Right atrium auricular region (tissue), 2 donors: ENCODE measurements at regions not wholly inside any gene's neighbourhood (a gene's known extent, or its start where the extent isn't known, plus 50 kb on each side); places are given as distances from the start of the nearest gene placed in this dataset.

ENCODE experiments used
- DNase-seq: peaks from one replicate; pipeline ENCODE4 v3.0.0-alpha.2; 2019; ENCODE audit warnings: low spot score
- H3K27ac ChIP-seq, 2 donors: fragments of 200-600 bp; sonication (generic); 1 replicate in 1 of 2; 2 replicates in 1 of 2; pipeline ENCODE4 v1.5.1; 2016 to 2019
- H3K27me3 ChIP-seq, 2 donors: fragments of 200-600 bp; sonication (generic); one replicate each; pipeline versions ENCODE4 v1.5.1 to v1.6.0; 2017 to 2019
- H3K36me3 ChIP-seq: fragments of 200-600 bp; sonication (generic); one replicate; pipeline ENCODE4 v1.5.1; 2016
- H3K4me1 ChIP-seq, 2 donors: fragments of 200-600 bp; sonication (generic); one replicate each; pipeline versions ENCODE4 v1.5.1 to v1.6.0; 2017 to 2019
- H3K4me3 ChIP-seq, 2 donors: fragments of 200-600 bp; sonication (generic); 1 replicate in 1 of 2; 2 replicates in 1 of 2; pipeline ENCODE4 v1.5.1; 2017 to 2019; ENCODE audit warnings: mild to moderate bottlenecking in 1 of 2, moderate library complexity in 1 of 2
- H3K9me3 ChIP-seq, 2 donors: fragments of 200-600 bp; sonication (generic); one replicate each; pipeline ENCODE4 v1.5.1; 2019
- TF ChIP-seq, protein P1 (sequence below), 2 donors: fragments of 200-600 bp; sonication (generic); IDR thresholded peaks; one replicate each; pipeline ENCODE4 v1.5.1; 2019; ENCODE audit warnings: antibody characterized with exemption in 2 of 2

DNA sequence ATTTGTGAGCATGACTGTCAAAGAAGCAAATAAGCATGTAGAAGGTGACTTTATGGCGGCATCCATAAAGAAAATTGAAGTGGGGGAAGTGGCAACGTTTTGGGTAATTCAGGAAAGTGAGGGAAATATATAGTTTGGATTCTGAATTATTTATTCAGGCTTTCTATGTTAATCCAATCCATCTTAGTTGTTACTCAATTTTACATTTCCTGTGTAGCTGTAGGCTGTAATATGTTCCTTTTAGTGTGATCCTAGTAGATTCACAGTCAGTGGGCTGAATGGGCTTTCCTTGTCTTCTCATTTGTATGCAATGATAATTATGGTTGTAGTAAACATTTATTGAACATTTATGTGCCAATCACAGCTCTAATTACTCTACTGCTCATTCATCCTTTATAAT lies 654.1 kb downstream of the EDEM1 start:
- TF ChIP-seq, protein P1, sequence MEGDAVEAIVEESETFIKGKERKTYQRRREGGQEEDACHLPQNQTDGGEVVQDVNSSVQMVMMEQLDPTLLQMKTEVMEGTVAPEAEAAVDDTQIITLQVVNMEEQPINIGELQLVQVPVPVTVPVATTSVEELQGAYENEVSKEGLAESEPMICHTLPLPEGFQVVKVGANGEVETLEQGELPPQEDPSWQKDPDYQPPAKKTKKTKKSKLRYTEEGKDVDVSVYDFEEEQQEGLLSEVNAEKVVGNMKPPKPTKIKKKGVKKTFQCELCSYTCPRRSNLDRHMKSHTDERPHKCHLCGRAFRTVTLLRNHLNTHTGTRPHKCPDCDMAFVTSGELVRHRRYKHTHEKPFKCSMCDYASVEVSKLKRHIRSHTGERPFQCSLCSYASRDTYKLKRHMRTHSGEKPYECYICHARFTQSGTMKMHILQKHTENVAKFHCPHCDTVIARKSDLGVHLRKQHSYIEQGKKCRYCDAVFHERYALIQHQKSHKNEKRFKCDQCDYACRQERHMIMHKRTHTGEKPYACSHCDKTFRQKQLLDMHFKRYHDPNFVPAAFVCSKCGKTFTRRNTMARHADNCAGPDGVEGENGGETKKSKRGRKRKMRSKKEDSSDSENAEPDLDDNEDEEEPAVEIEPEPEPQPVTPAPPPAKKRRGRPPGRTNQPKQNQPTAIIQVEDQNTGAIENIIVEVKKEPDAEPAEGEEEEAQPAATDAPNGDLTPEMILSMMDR (IDR thresholded peaks at IDR 0.05) = no peak
- Histone ChIP-seq H3K27me3 (no peaks in the 10 kb centered on the region), H3K9me3 (no peaks in the 10 kb centered on the region), H3K27ac (no peak overlapping the region), H3K36me3 (no peaks in the 10 kb centered on the region), H3K4me3 (no peak overlapping the region), H3K4me1 (no peaks in the 10 kb centered on the region)
- no peak for DNase-seq

DNA sequence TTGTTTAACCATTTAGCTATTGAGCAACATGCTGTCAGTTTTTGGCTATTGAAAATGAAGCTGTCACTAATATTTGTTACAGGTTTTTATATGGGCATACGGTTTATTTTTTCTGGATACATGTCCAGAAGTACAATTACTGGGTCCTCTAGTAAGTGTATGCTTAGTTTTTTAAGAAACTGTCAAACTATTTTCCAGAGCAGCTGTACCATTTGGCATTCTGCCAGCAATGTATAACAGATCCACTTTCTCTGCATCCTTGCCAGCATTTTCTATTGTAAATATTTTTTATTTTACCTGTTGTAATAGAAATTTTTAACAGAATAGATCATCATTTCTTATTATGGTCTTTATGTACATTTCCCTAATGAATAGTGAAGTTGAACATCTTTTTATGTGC lies 658.8 kb downstream of the EDEM1 start:
- no peak for DNase-seq
- Histone ChIP-seq H3K9me3 (no peaks in the 10 kb centered on the region), H3K36me3 (no peaks in the 10 kb centered on the region), H3K4me3 (no peak overlapping the region), H3K4me1 (no peaks in the 10 kb centered on the region), H3K27me3 (no peaks in the 10 kb centered on the region), H3K27ac (no peak overlapping the region)
- TF ChIP-seq, protein P1 (IDR thresholded peaks at IDR 0.05) = no peak

DNA sequence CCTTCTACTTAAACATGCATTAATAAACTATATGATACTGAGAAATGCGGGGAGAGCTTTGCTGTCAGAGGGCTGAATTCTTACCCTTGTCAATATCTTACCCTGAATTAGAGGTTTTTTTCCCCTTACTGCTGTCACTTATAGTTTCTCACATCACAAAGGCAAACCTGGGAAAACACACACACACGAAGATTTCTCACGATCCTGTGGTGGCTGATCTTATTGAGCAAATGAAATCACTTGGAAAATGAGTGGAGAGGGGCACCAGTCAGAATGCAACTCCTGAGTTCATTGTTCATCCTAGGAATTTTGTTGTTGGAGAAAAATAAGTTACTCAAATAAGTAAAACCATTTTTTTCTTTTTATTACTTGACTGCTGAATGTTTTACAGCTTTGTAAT lies 673.6 kb downstream of the EDEM1 start:
- H3K27ac ChIP-seq = no peak overlapping the region

DNA sequence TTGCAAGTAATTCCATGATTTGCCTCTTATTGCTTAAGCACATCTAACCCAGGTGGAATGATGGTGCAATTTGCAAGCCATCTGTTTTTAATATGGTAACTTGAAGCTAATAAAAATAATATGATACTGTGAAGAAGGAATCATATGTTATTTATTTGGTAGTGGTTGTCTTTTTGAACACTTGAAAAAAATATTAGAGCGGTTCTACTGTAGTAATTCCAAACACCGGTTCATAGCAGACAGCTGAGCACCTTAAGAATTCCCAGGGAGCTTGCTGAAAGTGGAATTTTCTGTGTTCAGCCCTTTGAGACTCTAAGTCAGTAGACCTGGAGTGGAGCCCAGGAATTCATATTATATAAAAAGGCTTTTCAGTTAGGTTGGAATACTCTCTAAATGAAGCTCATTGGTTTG lies 687.4 kb downstream of the EDEM1 start:
- TF ChIP-seq, protein P1 (IDR thresholded peaks at IDR 0.05) = no peak
- DNase-seq = no peak

More for the DNA sequence above, 673.6 kb downstream of the EDEM1 start:
- DNase-seq = no peak
- H3K36me3 ChIP-seq = no peaks in the 10 kb centered on the region
- no peaks in the 10 kb centered on the region for H3K4me1 ChIP-seq
- TF ChIP-seq, protein P1 (IDR thresholded peaks at IDR 0.05) = no peak
- H3K9me3 ChIP-seq = no peaks in the 10 kb centered on the region
- H3K4me3 ChIP-seq = no peak overlapping the region
- no peaks in the 10 kb centered on the region for H3K27me3 ChIP-seq

DNA sequence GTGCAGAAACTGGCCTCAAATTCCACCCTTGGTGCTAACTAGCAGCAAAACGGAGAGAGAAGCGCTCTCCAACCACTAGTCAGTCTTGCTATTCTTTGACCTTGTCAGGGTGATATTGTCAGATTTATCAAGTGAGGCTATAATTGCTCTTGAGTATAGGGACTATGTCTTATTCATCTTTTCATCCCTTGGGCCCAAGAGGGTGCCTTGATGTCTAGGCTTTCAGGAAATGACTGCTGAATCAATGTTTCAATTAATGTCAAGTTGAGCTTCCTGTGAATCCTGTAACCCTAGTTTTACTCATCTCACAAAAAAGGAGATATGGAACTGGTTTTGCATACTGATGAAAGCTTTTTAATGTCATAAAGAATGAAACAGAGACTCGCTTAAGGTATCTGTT lies 701.3 kb downstream of the EDEM1 start:
- TF ChIP-seq, protein P1 (IDR thresholded peaks at IDR 0.05) = no peak
- Histone ChIP-seq H3K4me3 (no peak overlapping the region), H3K36me3 (no peaks in the 10 kb centered on the region)

More for the DNA sequence above, 687.4 kb downstream of the EDEM1 start:
- H3K4me3 ChIP-seq = no peak overlapping the region
- no peaks in the 10 kb centered on the region for H3K36me3 ChIP-seq
- H3K9me3 ChIP-seq = peaks cover 0 to 14% of the 10 kb centered on the region in 2 donors
- no peak overlapping the region for H3K27ac ChIP-seq
- H3K27me3 ChIP-seq = no peaks in the 10 kb centered on the region
- H3K4me1 ChIP-seq = no peaks in the 10 kb centered on the region

DNA sequence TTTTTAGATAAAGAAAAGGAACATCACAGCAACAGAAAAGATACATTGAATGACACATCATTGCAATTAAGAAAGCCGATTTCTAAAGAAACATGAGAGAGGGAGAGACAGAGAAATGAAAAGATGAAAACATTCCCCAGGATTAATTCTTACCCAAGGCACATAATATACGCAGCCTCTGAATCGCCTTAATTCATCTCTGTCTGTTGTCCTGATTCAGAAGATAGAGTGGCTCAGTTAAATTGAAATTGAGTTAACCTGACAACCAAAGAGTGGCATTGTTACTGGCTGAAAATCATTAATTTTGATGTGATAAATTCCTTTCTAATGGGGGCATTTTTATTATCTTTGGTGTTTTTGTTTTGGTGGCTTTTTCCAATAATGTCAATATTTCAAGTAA lies 701.9 kb downstream of the EDEM1 start:
- no peaks in the 10 kb centered on the region for H3K9me3 ChIP-seq
- no peaks in the 10 kb centered on the region for H3K36me3 ChIP-seq
- H3K4me3 ChIP-seq = no peak overlapping the region
- DNase-seq = no peak
- TF ChIP-seq, protein P1 (IDR thresholded peaks at IDR 0.05) = no peak
- no peaks in the 10 kb centered on the region for H3K4me1 ChIP-seq
- no peak overlapping the region for H3K27ac ChIP-seq
- no peaks in the 10 kb centered on the region for H3K27me3 ChIP-seq

More for the DNA sequence above, 701.3 kb downstream of the EDEM1 start:
- no peak for DNase-seq
- H3K27ac ChIP-seq = no peak overlapping the region
- H3K4me1 ChIP-seq = no peaks in the 10 kb centered on the region
- no peaks in the 10 kb centered on the region for H3K27me3 ChIP-seq
- H3K9me3 ChIP-seq = no peaks in the 10 kb centered on the region
